K562 (cell line): ENCODE measurements at regions not wholly inside any gene's neighbourhood (a gene's known extent, or its start where the extent isn't known, plus 50 kb on each side); places are given as distances from the start of the nearest gene placed in this dataset.
"Not testable (repeated sequence)": the region's sequence is repeated elsewhere in the genome, so short reads cannot be mapped to it uniquely, and the experiment has no call there.

Experiments used
- ATAC-seq: fragments of 200-7000 bp; cut with Tn5 transposase; 3 replicates; pipeline ENCODE4 v1.9.1; 2020; ENCODE audit warnings: moderate library complexity
- BruUV-seq: library from RNA; stranded (reverse); fragments of 400-500 nt; replicated peaks from 2 replicates; lab custom pipeline; 2021; lab: Mats Ljungman, UMichigan
- CTCF ChIA-PET: fragments of 300-600 bp; formaldehyde crosslinking; extraction: SDS; loops from one replicate; lab custom pipeline; 2021; ENCODE audit warnings: low intra/inter-chr PET ratio; lab: Yijun Ruan, JAX
- POLR2A ChIA-PET: fragments of 300-600, 350-650 bp; sonication (Branson Sonifier 250); formaldehyde crosslinking; extraction: SDS; loops from one replicate; lab custom pipeline; 2021; ENCODE audit warnings: antibody characterized with exemption, inconsistent platforms; lab: Yijun Ruan, JAX
- DNase-seq, 4 experiments: peaks; one replicate each; pipeline versions ENCODE4 v3.0.0 to v3.0.0-alpha.2; 2011 to 2018; ENCODE audit warnings: low spot score in 3 of 4, mixed read lengths in 3 of 4; ENCODE audit errors: extremely low read depth in 1 of 4
- FAIRE-seq: peaks from 2 replicates; lab custom pipeline; 2011; peaks lifted over from hg19 to GRCh38; lab: Jason Lieb, UNC
- H2AFZ ChIP-seq: 2 replicates; pipeline ENCODE4 v1.6.0; 2011; ENCODE audit warnings: low read depth, low read length, control low read depth, inconsistent platforms
- H3K27ac ChIP-seq: fragments of 200-600 bp; 3 replicates; pipeline ENCODE4 v1.8.0; 2011; ENCODE audit warnings: low read depth, mild to moderate bottlenecking, control low read depth, inconsistent platforms, low read length, moderate library complexity, mixed read lengths; ENCODE audit errors: extremely low read depth
- H3K27me3 ChIP-seq, 2 experiments: fragments of 300-600 bp in 1 of 2; 2 replicates in 1 of 2; 3 replicates in 1 of 2; pipeline versions ENCODE4 v1.6.0 to v1.8.0; 2011; ENCODE audit warnings: inconsistent platforms in 2 of 2, low read length in 2 of 2, mild to moderate bottlenecking in 1 of 2, mixed read lengths in 1 of 2, moderate library complexity in 1 of 2; ENCODE audit not compliant: control insufficient read depth in 2 of 2, insufficient read depth in 2 of 2
- H3K36me3 ChIP-seq: fragments of 300-600 bp; 3 replicates; pipeline ENCODE4 v1.8.0; 2011; ENCODE audit warnings: mild to moderate bottlenecking, low read length, inconsistent platforms; ENCODE audit not compliant: control insufficient read depth, insufficient read depth
- H3K4me1 ChIP-seq, 2 experiments: fragments of 200-600 bp in 1 of 2; replicated peaks in 1 of 2; 2 replicates in 1 of 2; 3 replicates in 1 of 2; pipeline versions ENCODE4 v1.5.1 to v1.8.0; 2011; ENCODE audit warnings: inconsistent platforms in 2 of 2, low read length in 2 of 2, mild to moderate bottlenecking in 1 of 2, mixed read lengths in 1 of 2, moderate library complexity in 1 of 2; ENCODE audit not compliant: control insufficient read depth in 2 of 2, insufficient read depth in 2 of 2
- H3K4me2 ChIP-seq: 2 replicates; pipeline ENCODE4 v1.6.1; 2011; ENCODE audit warnings: low read length, control low read depth, inconsistent platforms, mixed read lengths; ENCODE audit not compliant: insufficient read depth
- H3K4me3 ChIP-seq: fragments of 200-600 bp; sonication (generic), shearing (Covaris generic); 2 replicates; pipeline ENCODE4 v1.5.1; 2016; ENCODE audit warnings: control low read depth, inconsistent platforms
- H3K79me2 ChIP-seq: fragments of 200-600 bp; 3 replicates; pipeline ENCODE4 v1.8.0; 2011; ENCODE audit warnings: low read length, inconsistent platforms; ENCODE audit not compliant: control insufficient read depth, insufficient read depth
- H3K9ac ChIP-seq, 2 experiments: 2 replicates each; pipeline versions ENCODE4 v1.6.0 to v1.6.1; 2011; ENCODE audit warnings: low read depth in 2 of 2, low read length in 2 of 2, control low read depth in 1 of 2, inconsistent platforms in 1 of 2, mild to moderate bottlenecking in 1 of 2, mixed read lengths in 1 of 2; ENCODE audit not compliant: insufficient read depth in 1 of 2
- H3K9me1 ChIP-seq: one replicate; pipeline ENCODE4 v1.6.0; 2011; ENCODE audit warnings: inconsistent platforms, mild to moderate bottlenecking, low read length, moderate library complexity; ENCODE audit not compliant: control insufficient read depth, insufficient read depth
- H3K9me3 ChIP-seq: replicated peaks from 2 replicates; pipeline ENCODE4 v1.5.1; 2011; ENCODE audit warnings: low read depth, low read length, inconsistent platforms; ENCODE audit not compliant: control insufficient read depth, insufficient read depth
- H4K20me1 ChIP-seq: replicated peaks from 2 replicates; pipeline ENCODE4 v1.6.1; 2011; ENCODE audit warnings: low read length, inconsistent platforms, mixed read lengths; ENCODE audit not compliant: control insufficient read depth, insufficient read depth
- NR4A1 ChIP-seq, 2 experiments: fragments of 250-450 bp in 1 of 2; fragments of 450-650 bp in 1 of 2; sonication (Bioruptor Pico) in 1 of 2; IDR thresholded peaks; 2 replicates each; pipeline versions ENCODE4 v1.4.0 to v1.6.1; 2016 to 2020; ENCODE audit warnings: mild to moderate bottlenecking in 2 of 2, missing compliant biosample characterization in 1 of 2, missing genetic modification characterization in 1 of 2, moderate library complexity in 1 of 2
- SRSF1 ChIP-seq: fragments of 200-400 bp; formaldehyde crosslinking; IDR thresholded peaks from 2 replicates; pipeline ENCODE4 v1.6.1; 2017; ENCODE audit warnings: mild to moderate bottlenecking, low read depth, low read length, moderate library complexity
- WGBS: fragments of 100-300 bp; shearing (Covaris generic); methylation state at CpG from one replicate; pipeline ENCODE4 v1.1.6; 2016; ENCODE audit warnings: low coverage, mixed read lengths; ENCODE audit not compliant: insufficient coverage; ENCODE audit errors: missing lambda C conversion rate; 5-methylcytosine and 5-hydroxymethylcytosine counted together
- in situ Hi-C: fragments of 300-500 bp; cut with MboI; formaldehyde crosslinking; loops from 4 replicates; pipeline ENCODE4 v1.15.0; 2018; ENCODE audit warnings: inconsistent platforms, mixed read lengths
- intact Hi-C: fragments of 100-400 bp; cut with micrococcal nuclease; formaldehyde crosslinking; loops from 2 replicates; pipeline ENCODE4 v1.14.2; 2022
- TF ChIP-seq, protein P1 (sequence below): fragments of 450-650 bp; conservative IDR thresholded peaks from 2 replicates; pipeline ENCODE4 v1.6.1; 2016; ENCODE audit warnings: missing genetic modification characterization, low read depth, mild to moderate bottlenecking, missing compliant biosample characterization, moderate library complexity
- TF ChIP-seq, protein P2 (sequence below): sonication (generic); formaldehyde crosslinking; IDR thresholded peaks from 2 replicates; pipeline ENCODE4 v1.8.0; 2022; ENCODE audit warnings: missing genetic modification reagents, mild to moderate bottlenecking, borderline replicate concordance

DNA sequence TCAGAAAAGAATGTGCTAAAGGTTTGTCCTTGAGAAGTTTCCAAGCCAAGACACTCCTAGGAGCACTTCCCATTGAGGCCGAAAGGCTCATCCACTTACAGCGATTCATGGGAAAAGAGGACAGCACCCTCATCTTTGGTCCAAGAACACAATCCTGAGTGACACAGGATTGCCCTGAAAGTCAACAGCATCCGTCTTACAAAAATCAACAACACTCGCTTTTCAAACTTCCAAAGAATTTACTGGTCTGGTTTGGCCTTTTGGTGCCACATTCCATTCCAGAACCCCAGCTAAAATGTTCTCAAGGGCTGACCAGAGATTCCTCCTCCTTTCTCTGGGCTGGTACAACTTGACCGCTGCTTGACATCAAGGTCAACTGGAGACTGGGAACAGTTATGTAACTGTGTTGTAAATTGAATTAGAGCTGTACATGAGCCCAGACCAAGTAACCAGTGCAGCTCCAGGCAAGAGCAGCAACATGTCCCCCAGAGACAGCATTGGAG, 415.8 kb upstream of the PIK3R1 start (continued):
- TF ChIP-seq SRSF1 (no peak), NR4A1 (CRISPR knock-in tag; IDR thresholded peaks at IDR 0.05) (no peak), NR4A1 (tag; IDR thresholded peaks at IDR 0.05) (no peak)
- TF ChIP-seq, protein P1, sequence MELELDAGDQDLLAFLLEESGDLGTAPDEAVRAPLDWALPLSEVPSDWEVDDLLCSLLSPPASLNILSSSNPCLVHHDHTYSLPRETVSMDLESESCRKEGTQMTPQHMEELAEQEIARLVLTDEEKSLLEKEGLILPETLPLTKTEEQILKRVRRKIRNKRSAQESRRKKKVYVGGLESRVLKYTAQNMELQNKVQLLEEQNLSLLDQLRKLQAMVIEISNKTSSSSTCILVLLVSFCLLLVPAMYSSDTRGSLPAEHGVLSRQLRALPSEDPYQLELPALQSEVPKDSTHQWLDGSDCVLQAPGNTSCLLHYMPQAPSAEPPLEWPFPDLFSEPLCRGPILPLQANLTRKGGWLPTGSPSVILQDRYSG, result no peak
- TF ChIP-seq, protein P2, sequence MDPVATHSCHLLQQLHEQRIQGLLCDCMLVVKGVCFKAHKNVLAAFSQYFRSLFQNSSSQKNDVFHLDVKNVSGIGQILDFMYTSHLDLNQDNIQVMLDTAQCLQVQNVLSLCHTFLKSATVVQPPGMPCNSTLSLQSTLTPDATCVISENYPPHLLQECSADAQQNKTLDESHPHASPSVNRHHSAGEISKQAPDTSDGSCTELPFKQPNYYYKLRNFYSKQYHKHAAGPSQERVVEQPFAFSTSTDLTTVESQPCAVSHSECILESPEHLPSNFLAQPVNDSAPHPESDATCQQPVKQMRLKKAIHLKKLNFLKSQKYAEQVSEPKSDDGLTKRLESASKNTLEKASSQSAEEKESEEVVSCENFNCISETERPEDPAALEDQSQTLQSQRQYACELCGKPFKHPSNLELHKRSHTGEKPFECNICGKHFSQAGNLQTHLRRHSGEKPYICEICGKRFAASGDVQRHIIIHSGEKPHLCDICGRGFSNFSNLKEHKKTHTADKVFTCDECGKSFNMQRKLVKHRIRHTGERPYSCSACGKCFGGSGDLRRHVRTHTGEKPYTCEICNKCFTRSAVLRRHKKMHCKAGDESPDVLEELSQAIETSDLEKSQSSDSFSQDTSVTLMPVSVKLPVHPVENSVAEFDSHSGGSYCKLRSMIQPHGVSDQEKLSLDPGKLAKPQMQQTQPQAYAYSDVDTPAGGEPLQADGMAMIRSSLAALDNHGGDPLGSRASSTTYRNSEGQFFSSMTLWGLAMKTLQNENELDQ (CRISPR knock-in tag), result no peak

DNA sequence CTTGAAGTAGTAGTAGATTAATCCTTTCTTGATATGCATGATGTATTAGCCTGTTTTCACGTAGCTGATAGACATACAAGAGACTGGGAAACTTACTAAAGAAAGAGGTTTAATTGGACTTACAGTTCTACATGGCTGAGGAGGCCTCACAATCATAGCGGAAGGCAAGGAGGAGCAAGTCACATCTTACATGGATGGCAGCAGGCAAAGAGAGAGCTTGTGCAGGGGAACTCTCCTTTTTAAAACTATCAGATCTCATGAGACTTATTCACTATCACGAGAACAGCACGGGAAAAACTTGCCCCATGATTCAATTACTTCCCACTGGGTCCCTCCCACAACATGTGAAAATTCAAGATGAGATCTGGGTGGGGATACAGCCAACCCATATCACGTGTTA, 417.1 kb upstream of the PIK3R1 start:
- intact Hi-C loops, POLR2A ChIA-PET, H3K27ac ChIP-seq, H2AFZ ChIP-seq, H3K4me2 ChIP-seq, DNase-seq, CTCF ChIA-PET, H3K9me1 ChIP-seq, H3K79me2 ChIP-seq, H4K20me1 ChIP-seq, FAIRE-seq, H3K27me3 ChIP-seq, in situ Hi-C loops, H3K9me3 ChIP-seq, H3K4me1 ChIP-seq, H3K9ac ChIP-seq, BruUV-seq, H3K36me3 ChIP-seq, H3K4me3 ChIP-seq, ATAC-seq: not testable (repeated sequence)
- WGBS, result 9% methylated on average over 5 of the region's 5 CpGs
